HG03439 (cell line): ENCODE measurements at regions not wholly inside any gene's neighbourhood (a gene's known extent, or its start where the extent isn't known, plus 50 kb on each side); places are given as distances from the start of the nearest gene placed in this dataset.
"Not testable (repeated sequence)": the region's sequence is repeated elsewhere in the genome, so short reads cannot be mapped to it uniquely, and the experiment has no call there.

ENCODE experiments used
- ATAC-seq: cut with Tn5 transposase; IDR thresholded peaks from one replicate; pipeline ENCODE4 v1.9.1; 2021; ENCODE audit warnings: mild to moderate bottlenecking, moderate library complexity; ENCODE audit not compliant: unreplicated experiment

DNA sequence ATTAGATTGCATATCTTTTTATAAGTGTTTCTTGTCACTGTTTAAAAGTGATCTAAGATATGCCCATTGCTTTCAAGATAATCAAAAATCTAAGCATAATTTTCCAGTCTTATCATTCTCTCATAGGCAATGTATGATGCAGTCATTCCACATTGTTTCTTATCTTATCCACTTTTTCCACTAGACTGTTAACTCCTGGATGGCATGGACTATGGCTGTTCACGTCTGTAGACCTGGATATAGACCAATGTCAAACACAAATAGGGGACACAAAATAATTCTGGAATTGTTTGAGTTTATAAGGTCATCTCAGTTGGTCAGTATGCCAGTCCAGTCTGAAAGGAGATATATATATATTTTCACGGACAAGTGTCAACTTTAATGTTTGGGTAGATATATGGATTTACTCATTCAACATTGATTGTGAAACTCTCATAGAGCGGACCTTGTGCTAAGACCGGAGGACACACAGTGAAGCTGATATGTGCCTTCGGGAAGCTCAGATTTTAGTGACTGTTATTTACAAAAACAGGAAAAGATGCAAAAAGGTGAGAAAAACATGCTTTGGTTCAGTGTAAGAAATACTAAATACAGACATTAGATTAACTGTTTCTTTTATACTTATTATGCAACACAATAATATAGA, 689.4 kb upstream of the SLC8A1 start:
- no peak for ATAC-seq

GRCh38 chr2:41142478-41142877, 690.6 kb upstream of the SLC8A1 start:
- ATAC-seq: no peak

DNA sequence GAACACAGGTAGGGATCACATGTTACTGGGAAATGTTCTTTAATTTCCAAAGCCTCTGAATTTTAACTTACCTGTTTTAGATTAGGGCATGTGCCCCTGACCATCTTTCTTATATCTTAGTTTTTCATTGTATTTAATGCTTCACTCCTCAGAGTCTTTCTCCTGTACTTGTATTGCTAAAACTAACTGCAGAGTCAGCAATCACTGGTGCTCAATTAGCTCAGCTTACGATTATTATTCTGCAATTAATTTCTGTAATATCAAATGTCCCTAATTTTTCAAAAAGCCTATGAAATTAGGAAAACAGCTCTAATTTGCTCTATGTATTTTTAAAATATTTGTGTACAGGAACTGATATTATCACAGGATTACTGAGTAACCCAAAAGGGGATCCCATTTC, 693.2 kb upstream of the SLC8A1 start:
- no peak for ATAC-seq

GRCh38 chr2:41149054-41149453, 697.2 kb upstream of the SLC8A1 start:
- ATAC-seq: no peak

DNA sequence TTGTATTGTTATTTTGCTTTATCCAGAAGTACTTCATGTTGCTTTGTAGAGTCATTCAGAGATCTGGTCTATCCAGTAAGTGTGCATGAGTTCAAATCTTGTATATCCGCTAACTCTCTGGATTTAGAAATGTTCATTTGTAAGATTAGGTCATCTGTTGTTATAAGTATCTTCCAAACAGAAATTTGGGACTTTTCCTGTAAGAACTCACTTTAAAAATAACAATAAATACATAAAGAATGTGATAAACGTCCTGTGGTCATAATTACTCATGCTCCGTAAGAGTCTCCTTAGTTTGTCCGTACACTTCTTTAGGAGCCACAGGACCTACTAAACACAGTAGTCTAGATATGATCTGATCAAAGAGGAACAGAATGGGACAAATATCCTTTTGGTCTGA, 699.9 kb upstream of the SLC8A1 start:
- ATAC-seq: no peak

DNA sequence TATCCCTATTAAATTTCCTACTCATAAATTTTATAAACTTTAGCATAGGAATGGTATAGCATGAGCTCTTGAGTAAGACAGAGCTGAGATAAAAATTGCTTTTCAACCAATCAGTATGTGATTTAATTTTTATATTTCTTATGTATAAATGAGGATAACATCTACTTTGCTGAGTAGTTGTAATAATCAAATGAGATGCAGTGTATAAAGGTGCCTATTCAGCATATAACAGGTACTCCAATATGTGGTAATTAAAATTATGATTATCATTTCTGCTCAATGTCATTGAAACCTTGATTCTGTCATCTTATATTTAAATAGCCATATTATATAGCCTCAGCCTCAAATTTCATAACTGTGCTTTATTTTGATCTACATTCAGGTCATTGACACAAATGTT, 700.4 kb upstream of the SLC8A1 start:
- no peak for ATAC-seq

DNA sequence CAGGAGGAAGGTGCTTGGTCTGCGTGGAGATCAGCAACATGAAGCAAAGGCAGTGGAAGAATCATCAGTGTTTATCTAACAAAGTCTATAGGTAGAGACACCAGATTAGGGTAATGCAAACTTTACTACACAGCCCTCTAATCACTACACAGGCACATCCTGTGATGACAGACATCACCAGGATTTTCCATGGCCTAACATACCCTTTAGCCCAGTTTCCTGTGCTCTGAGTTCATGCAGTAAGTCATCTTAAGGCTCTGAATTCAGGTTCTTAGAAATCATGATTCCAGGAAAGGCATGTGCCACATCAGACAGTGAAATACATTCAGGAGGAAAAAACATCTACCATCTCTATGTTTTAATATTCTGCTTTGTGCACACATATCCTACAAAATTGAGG, 708.5 kb upstream of the SLC8A1 start:
- no peak for ATAC-seq

DNA sequence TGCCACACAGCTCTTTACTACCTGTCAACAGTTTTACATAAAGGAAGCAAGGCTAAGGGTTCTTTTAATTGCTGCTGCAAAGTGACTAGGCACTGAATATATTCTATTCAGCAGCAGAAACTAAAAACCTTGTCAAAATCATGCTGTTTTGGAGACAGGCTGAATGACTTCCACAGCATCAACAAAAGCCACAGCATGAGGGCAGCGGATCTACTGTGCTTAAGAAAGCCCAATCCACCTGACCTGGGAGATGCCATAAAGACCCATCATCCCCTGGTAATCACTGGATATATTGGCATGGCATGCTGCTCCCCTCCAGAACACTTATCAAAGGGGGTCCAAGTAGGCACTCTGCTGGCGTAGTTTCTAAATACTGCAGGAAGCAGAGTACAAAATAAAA, 715.1 kb upstream of the SLC8A1 start:
- no peak for ATAC-seq

DNA sequence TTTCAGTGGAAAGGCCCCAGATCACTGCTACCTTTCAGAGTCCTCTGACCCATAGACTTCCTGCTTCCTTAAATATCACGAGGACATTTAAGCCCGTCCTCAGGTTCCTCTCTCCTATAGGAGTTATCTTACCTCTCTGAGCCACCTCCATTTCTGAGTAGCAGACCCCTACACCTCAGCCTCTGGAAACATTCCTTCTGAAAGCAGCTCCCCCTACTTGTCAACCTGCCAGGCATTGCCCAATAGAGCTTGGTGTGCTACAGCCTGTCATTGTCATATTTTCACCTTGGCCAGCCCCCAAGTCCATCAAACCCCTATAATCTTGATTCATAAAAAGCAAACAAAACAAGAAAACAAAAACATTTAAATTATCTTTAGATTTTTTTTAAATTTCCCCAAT, 717.9 kb upstream of the SLC8A1 start:
- no peak for ATAC-seq

DNA sequence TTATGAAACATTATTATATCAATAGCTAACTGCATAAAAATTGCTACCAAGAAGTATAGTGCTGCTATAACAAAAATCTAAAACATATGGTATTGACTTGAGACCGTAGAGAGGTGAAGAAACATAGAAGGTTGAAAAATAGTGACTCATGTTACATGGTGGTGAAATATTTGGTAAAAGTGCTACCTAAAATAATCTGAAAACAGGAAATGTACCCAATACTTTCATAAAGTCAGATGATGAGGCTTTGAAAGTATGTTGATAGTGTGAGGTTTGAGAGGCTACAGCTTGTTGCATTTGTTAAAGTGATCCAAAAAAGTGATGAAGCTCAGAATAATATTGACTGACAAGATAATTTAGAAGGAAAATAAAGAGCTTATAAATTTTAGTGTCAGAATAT, 718.7 kb upstream of the SLC8A1 start:
- no peak for ATAC-seq

DNA sequence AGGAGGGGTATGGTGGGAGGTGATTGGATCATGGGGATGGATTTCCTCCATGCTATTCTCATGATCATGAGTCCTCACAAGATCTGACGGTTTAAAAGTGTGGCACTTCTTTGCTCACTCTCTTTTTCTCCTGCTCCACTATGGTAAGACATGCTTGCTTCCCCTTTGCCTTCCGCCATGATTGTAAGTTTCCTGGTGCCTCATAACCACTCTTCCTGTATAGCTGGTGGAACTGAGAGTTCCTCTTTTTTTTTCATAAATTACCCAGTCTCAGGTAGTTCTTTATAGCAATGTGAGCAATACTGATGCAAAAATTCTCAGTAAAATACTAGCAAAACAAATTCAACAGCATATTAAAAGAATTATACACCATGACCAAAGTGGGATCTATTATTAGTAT, 728.5 kb upstream of the SLC8A1 start:
- no peak for ATAC-seq

DNA sequence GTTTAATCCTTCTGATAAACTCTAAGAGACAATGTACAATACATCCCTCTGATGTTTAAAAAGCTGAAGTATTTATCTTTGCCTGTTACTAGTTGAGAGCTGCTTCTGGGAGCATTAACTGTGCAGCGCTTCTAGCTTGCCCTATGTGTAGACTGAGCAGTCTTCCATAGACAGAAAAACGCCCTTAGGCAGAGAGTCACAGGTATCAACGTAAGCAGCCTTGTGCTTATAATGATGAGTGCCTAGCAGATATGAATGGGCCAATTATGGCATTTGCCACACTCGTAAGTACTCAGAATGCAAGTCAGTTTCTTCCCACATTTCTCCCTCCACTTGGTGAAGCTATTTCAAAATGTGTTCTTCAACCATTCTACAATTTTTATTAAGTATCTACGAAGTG, 731.1 kb upstream of the SLC8A1 start:
- no peak for ATAC-seq

- ATAC-seq: no peak
These were observed 735.7 kb upstream of the SLC8A1 start for GRCh38 chr2:41187376-41188122.

DNA sequence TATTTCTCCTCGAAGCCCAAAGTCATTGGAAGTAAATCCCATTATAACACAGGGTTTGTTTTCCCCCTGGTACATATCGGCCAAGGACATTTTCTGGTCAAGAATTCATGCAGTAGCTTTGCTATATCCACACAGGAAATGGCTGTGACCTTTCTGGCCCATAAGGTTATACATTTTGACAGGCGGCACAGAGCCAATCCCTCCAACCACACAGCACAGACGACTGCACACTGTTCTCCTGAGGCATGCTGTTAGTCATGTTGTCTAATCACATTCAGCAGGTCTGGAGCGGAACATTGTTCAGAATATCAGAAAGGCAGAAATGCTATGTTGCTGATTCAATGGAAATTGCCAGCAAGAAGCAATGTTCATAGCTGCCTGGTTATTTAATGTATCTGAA, 742.3 kb upstream of the SLC8A1 start:
- ATAC-seq: no peak

GRCh38 chr2:41197781-41198180, 745.9 kb upstream of the SLC8A1 start:
- no peak for ATAC-seq

GRCh38 chr2:41199334-41199733, 747.4 kb upstream of the SLC8A1 start:
- no peak for ATAC-seq

- no peak for ATAC-seq
These were observed 752.4 kb upstream of the SLC8A1 start for GRCh38 chr2:41204315-41204714.

- ATAC-seq: no peak
These were observed 754.1 kb upstream of the SLC8A1 start for GRCh38 chr2:41206004-41206403.

- ATAC-seq: no peak
These were observed 755.7 kb upstream of the SLC8A1 start for GRCh38 chr2:41207578-41207977.

DNA sequence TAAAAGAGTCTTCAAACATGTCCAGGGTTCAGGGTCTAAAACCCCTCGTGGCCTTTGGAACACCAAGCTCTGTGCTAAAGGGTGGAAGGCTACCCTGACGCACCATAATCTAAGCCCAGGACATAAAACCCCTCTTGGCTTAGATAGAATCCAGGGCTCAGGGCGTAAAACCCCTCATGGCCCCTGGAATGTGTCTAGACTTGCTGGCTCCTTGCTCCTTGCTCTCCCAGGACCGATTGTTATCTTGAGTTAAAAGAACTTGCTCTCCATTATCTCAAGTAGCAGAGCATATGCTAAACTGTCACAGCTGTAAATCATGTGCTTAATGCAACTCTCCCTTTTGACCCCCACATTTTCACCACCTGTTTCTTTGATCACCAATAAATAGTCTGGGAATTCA, 758.1 kb upstream of the SLC8A1 start:
- ATAC-seq: not testable (repeated sequence)

DNA sequence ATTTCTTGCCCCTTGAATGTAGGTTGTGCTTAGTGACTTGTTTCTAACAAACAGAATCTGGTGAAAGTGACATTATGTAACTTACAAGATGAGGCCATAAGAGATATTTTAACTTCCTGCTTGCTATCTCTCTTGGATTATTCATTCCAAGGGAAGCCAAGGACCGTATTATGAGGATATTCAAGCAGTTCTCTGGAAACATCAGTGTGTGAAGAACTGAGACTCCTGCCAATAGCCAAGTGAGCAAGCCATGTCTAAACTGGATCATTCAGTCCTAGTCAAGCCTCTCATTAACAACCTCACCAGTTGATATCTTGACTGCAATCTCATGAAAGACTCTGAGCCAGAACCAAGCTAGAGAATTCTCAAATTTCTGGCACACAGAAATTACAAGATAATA, 765.1 kb upstream of the SLC8A1 start:
- ATAC-seq: no peak

DNA sequence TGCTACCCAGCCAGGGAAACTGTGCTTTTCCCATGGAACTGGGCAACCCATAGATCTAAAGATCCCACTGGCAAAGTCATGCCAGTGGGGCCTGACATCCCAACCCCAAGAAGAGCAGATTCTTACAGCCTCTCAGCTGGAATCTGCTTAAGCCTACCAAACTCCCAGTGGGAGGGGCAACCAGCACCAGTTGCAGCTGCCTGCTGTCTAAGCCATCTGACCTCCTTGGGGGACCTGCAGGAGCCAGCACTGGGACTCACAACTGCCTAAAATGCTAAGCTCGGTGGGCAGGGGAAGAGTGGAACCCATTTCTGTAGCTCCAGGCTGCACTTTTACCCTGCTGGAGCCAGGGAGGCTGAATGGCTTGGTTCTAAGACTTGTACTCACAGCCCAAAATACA, 770.7 kb upstream of the SLC8A1 start:
- no peak for ATAC-seq

- ATAC-seq: no peak
These were observed 782.2 kb upstream of the SLC8A1 start for GRCh38 chr2:41234093-41234492.
